HG03571 (cell line): ENCODE measurements at regions not wholly inside any gene's neighbourhood (a gene's known extent, or its start where the extent isn't known, plus 50 kb on each side); places are given as distances from the start of the nearest gene placed in this dataset.

ENCODE experiments used
- ATAC-seq: cut with Tn5 transposase; IDR thresholded peaks from one replicate; pipeline ENCODE4 v1.9.1; 2021; ENCODE audit not compliant: unreplicated experiment

DNA sequence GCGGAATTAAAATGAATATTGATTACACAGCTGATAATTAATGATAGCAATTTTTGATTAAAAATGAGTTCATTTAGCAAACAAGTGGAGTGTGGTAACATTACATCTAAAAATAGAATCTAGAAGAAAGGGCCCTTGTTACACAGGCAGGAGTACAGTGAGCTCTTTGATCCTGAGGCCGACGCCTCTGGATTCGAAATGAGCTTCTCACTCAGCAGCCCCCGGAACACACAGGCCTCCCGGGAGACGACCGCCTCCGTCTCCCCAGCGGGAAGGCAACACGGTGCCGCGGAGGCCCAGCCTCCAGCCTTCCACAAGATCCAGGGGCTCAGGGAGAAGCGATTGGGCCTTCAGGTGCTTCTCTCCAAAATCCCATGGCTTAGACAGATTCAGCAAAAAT, 379.1 kb downstream of the BRD1 start:
- ATAC-seq = no peak

GRCh38 chr22:49447837-49448236, 379.8 kb downstream of the BRD1 start:
- ATAC-seq = no peak

DNA sequence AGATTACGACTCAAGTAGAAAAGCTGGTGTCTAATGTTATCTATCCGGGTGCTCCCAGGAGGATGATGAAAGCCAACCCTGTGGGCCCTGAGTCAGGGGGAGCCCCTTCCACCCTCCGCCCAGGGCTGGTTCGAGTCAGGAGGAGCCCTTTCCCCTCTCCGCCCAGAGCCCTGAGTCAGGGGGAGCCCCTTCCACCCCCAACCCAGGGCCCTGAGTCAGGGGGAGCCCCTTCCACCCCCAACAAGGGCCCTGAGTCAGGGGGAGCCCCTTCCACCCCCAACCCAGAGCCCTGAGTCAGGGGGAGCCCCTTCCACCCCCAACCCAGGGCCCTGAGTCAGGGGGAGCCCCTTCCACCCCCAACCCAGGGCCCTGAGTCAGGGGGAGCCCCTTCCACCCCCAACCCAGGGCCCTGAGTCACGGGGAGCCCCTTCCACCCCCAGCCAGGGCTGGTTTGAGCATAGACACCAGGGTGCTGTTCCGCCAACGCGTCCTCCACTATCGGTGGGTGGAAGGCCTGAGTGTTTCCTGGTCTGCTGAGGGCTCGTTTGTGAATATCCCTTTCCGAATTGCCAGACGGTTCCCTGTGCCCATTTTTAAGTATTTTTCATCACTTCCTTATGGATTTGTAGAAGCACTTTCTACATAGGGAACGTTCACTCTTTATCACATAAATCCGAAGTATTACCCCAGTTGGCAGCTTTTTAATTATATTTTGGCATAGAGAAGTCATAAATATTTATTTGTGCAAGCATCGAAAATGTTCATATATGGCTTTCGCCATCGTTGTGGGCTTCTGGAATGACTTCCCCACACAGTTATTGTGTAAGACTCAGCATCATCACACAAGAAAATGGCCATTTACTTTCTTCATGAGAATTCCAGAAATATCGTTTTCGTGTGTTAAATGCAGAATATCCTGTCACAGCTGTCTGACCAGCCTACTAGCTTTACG, 380.6 kb downstream of the BRD1 start:
- ATAC-seq = no peak

- no peak for ATAC-seq
These were observed 381.4 kb downstream of the BRD1 start for GRCh38 chr22:49446145-49446758.

GRCh38 chr22:49444781-49445180, 382.9 kb downstream of the BRD1 start:
- no peak for ATAC-seq

GRCh38 chr22:49440931-49441330, 386.7 kb downstream of the BRD1 start:
- ATAC-seq = no peak

DNA sequence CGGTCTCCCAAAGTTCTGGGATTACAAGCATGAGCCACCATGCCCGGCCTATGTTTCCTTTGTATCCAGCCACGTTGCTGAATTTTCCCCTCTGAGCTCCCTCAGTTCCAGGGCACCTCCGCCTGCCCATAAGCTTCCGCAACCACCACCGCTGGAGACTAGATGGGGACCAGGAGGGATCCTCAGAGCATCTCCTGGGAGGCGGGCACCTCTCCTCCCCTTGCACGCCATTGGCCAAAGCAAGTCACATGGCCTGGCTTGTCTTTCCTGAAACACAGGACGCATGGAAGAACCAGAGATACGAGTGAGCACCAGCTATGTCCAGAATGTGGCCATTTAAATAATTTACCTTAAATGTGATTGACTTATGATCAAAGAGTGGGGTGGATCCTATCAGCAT, 388.3 kb downstream of the BRD1 start:
- no peak for ATAC-seq

GRCh38 chr22:49437956-49438355, 389.7 kb downstream of the BRD1 start:
- no peak for ATAC-seq

- no peak for ATAC-seq
These were observed 390.3 kb downstream of the BRD1 start for GRCh38 chr22:49437356-49437755.

GRCh38 chr22:49436056-49436455, 391.6 kb downstream of the BRD1 start:
- no peak for ATAC-seq

GRCh38 chr22:49435596-49435995, 392.1 kb downstream of the BRD1 start:
- ATAC-seq = no peak

- ATAC-seq = no peak
These were observed 393.7 kb downstream of the BRD1 start for GRCh38 chr22:49433717-49434611.

GRCh38 chr22:49432897-49433443, 394.7 kb downstream of the BRD1 start:
- ATAC-seq = no peak

DNA sequence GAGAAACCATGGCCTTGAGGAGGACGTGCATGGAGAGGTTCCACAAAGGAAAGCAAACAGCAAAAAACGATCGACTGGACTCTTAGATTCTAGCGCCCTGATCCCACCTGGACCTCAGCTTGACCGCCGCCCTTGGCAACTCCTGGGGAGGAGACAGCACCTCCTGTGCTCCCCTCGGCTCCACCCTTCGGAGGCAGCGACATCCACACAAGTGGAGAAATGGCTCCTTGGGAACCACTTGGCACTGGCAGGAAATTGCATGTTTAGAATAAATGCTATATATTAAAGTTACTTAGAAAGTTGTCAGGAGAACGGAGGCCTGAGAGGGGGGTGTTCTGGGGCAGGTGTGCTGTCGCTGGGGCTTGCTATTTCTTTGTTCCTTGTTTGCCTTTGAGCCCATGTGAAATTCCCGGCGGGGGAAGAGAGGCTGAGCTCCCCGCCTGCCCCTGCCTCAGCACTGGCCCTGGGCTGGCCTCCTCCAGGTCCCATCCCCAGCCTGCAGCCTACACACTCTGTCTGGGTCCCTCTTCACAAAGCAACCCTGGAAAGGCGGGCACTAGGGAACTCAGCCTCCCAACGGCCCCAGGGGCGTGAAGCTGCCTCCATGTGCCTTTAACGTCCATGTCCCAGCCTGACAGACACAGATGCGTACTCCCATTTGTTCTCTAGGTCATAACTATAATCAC, 395.3 kb downstream of the BRD1 start:
- ATAC-seq = no peak

DNA sequence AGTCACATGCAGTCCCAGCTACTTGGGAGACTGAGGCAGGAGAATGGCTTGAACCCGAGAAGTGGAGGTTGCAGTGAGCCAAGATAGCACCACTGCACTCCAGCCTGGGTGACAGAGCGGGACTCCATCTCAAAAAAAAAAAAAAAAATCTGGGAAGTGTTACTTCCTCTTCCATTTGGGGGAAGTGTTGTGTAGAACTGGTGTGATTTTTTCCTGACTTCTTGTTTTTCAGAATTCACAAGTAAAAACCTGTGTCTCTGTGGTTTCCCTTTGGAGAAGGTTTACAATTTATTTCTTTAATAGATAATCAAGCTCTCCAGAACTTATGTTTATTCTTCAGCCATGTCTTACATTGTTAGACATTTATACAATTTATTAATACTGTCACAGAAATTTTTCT, 396.1 kb downstream of the BRD1 start:
- ATAC-seq = no peak

GRCh38 chr22:49429066-49429465, 398.6 kb downstream of the BRD1 start:
- no peak for ATAC-seq

- ATAC-seq = no peak
These were observed 399.7 kb downstream of the BRD1 start for GRCh38 chr22:49427941-49428340.

DNA sequence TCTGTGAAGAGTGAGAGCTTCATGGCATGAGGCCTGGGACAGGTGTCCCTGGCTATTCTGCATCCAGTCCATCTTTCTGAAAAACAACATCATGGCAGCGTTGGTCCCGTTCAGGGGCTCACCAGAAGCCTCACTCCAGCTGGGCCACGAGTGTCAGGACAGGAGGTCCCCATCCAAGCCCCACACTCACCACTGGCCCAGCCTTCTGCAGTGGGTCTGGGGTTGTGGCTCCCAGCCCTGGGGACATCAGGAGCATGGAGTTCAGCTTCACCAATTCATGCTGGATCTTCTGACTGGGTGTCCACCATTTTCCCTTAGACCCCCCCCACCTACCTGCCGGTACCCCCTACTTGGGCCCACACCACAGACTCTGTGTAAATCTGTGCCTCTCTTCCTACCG, 400.3 kb downstream of the BRD1 start:
- no peak for ATAC-seq

DNA sequence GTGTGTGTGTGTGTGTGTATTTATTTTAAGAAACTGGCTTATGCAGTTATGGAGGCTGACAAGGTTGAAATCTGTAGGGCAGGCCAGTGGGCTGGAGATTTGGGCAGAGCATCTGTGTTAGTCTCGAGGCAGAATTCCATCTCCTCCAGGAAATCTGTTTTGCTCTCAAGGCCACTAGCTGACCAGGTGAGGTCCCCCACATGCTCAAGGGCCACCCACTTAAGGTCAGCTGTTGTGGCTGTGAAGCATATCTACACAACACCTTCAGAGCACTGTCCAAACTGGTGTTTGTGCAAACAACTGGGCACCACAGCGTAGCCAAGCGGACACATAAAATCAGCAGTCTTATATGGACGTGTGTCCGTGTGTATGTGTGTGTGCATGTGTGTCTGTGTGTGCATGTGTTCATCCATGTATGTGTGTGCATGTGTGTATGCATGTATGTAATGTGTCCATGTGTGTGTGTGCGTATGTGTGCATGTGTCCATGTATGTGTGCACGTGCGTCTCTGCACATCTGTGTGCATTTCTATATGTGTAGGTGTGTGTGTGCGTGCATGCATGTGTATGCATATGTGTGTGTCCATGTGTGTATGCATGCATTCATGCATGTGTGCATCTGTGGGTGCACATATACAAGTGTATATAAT, 400.9 kb downstream of the BRD1 start:
- no peak for ATAC-seq

GRCh38 chr22:49426098-49426497, 401.6 kb downstream of the BRD1 start:
- no peak for ATAC-seq
